Smooth muscle cell (in vitro differentiated cells): ENCODE measurements at regions not wholly inside any gene's neighbourhood (a gene's known extent, or its start where the extent isn't known, plus 50 kb on each side); places are given as distances from the start of the nearest gene placed in this dataset.

Experiments
- DNase-seq: peaks from one replicate; lab custom pipeline; 2025; ENCODE audit not compliant: unreplicated experiment; lab: John Stamatoyannopoulos, UW
- H2AFZ ChIP-seq: fragments of 200-600 bp; sonication (generic); 2 replicates; pipeline ENCODE4 v1.6.0; 2016; ENCODE audit warnings: antibody characterized with exemption, low read depth, mild to moderate bottlenecking
- H3F3A ChIP-seq: fragments of 200-600 bp; sonication (generic); 2 replicates; pipeline ENCODE4 v1.6.0; 2017; ENCODE audit warnings: antibody characterized with exemption, low read depth
- H3K27ac ChIP-seq: fragments of 200-600 bp; sonication (generic); 2 replicates; pipeline ENCODE4 v1.5.1; 2016; ENCODE audit warnings: low read depth, mild to moderate bottlenecking
- H3K27me3 ChIP-seq: fragments of 200-600 bp; sonication (generic); 2 replicates; pipeline ENCODE4 v1.6.1; 2016; ENCODE audit warnings: low read depth, mild to moderate bottlenecking
- H3K36me3 ChIP-seq: fragments of 200-600 bp; sonication (generic); 2 replicates; pipeline ENCODE4 v1.5.1; 2016; ENCODE audit warnings: low read depth
- H3K4me1 ChIP-seq: fragments of 200-600 bp; sonication (generic); 2 replicates; pipeline ENCODE4 v1.5.1; 2016; ENCODE audit warnings: low read depth
- H3K4me2 ChIP-seq: fragments of 200-600 bp; sonication (generic); 2 replicates; pipeline ENCODE4 v1.6.0; 2016; ENCODE audit warnings: mild to moderate bottlenecking
- H3K4me3 ChIP-seq: fragments of 200-600 bp; sonication (generic); 2 replicates; pipeline ENCODE4 v1.5.1; 2016; ENCODE audit warnings: mild to moderate bottlenecking
- H3K79me2 ChIP-seq: fragments of 200-600 bp; sonication (generic); 2 replicates; pipeline ENCODE4 v1.6.0; 2016; ENCODE audit warnings: low read depth, mild to moderate bottlenecking
- H3K9ac ChIP-seq: fragments of 200-600 bp; sonication (generic); 2 replicates; pipeline ENCODE4 v1.6.0; 2016; ENCODE audit warnings: low read depth
- H3K9me3 ChIP-seq: fragments of 200-600 bp; sonication (generic); replicated peaks from 2 replicates; pipeline ENCODE4 v1.5.1; 2016; ENCODE audit warnings: low read depth
- H4K20me1 ChIP-seq: fragments of 200-600 bp; sonication (generic); 2 replicates; pipeline ENCODE4 v1.6.0; 2016; ENCODE audit warnings: low read depth
- WGBS: methylation state at CpG from one replicate; pipeline ENCODE4 v1.1.7; 2016; ENCODE audit warnings: low lambda C conversion rate; 5-methylcytosine and 5-hydroxymethylcytosine counted together
- TF ChIP-seq, protein P1 (sequence below): fragments of 200-600 bp; sonication (generic); IDR thresholded peaks from 2 replicates; pipeline ENCODE4 v1.5.1; 2017; ENCODE audit warnings: borderline replicate concordance, mild to moderate bottlenecking, antibody characterized with exemption; ENCODE audit not compliant: insufficient read depth, poor library complexity, severe bottlenecking

DNA sequence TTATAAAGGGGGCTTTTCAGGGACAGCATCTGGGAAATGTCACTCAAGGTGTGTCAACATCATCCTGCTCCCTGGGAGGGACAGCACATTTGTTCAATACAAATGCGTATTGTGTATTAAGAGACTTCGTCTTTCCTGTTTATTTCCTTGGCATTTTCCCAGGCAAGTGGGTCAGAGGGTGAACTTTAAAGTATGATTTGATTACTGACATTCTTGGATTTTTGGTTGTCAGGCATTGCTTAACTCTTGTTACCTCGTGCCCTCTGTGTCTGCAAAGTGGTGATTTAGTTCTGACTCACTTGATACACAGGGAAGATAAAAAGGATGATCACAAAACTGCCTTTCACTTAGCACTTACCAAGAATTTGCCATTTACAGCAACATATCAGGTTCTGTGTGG is 292.7 kb downstream of the SUCLA2 start:
- H3K4me3 ChIP-seq, result no peak overlapping the region
- TF ChIP-seq, protein P1, sequence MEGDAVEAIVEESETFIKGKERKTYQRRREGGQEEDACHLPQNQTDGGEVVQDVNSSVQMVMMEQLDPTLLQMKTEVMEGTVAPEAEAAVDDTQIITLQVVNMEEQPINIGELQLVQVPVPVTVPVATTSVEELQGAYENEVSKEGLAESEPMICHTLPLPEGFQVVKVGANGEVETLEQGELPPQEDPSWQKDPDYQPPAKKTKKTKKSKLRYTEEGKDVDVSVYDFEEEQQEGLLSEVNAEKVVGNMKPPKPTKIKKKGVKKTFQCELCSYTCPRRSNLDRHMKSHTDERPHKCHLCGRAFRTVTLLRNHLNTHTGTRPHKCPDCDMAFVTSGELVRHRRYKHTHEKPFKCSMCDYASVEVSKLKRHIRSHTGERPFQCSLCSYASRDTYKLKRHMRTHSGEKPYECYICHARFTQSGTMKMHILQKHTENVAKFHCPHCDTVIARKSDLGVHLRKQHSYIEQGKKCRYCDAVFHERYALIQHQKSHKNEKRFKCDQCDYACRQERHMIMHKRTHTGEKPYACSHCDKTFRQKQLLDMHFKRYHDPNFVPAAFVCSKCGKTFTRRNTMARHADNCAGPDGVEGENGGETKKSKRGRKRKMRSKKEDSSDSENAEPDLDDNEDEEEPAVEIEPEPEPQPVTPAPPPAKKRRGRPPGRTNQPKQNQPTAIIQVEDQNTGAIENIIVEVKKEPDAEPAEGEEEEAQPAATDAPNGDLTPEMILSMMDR, result no peak
- H3K27ac ChIP-seq, result peak overlapping the region; percentile 54
- H3K36me3 ChIP-seq, result no peaks in the 10 kb centered on the region
- no peaks in the 10 kb centered on the region for H3K27me3 ChIP-seq
- H2AFZ ChIP-seq, result no peak overlapping the region
- H3K4me2 ChIP-seq, result peak overlapping the region; percentile 25
- 39% methylated on average over 3 of the region's 3 CpGs for WGBS
- H3K9ac ChIP-seq, result peak overlapping the region; percentile 13
- H3K4me1 ChIP-seq, result no peaks in the 10 kb centered on the region
- no peaks in the 10 kb centered on the region for H3K79me2 ChIP-seq
- no peaks in the 10 kb centered on the region for H3K9me3 ChIP-seq
- no peaks in the 10 kb centered on the region for H3F3A ChIP-seq
- no peak for DNase-seq
- H4K20me1 ChIP-seq, result no peaks in the 10 kb centered on the region

DNA sequence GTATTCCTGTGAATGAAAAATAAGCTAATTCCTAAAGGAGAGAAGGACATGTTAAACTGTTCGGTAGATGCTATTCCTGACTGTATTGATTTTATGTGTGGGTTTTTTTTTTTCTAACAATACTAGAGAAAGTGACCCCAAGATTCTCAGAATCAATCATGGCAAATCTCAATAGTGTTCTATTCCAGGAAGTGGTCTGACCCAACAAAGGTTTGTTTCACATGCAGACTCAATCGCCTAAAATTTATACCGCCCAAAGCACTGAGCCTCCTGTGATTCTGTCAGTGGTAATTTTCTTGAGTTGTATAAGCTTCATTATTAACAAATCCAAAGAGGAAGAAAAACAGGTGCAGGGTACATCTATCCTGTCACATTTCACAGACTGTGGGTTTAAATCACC is 293.7 kb downstream of the SUCLA2 start:
- no peak overlapping the region for H3K4me2 ChIP-seq
- H3K27ac ChIP-seq, result no peak overlapping the region
- H3K4me3 ChIP-seq, result no peak overlapping the region
- no peaks in the 10 kb centered on the region for H3K27me3 ChIP-seq
- TF ChIP-seq, protein P1, result no peak
- H3K4me1 ChIP-seq, result no peaks in the 10 kb centered on the region
- 94% methylated on average over 3 of the region's 3 CpGs for WGBS
- DNase-seq, result no peak
- H3K36me3 ChIP-seq, result no peaks in the 10 kb centered on the region
- no peak overlapping the region for H3K9ac ChIP-seq
- H4K20me1 ChIP-seq, result no peaks in the 10 kb centered on the region
- no peaks in the 10 kb centered on the region for H3F3A ChIP-seq
- H2AFZ ChIP-seq, result no peak overlapping the region
- H3K9me3 ChIP-seq, result no peaks in the 10 kb centered on the region
- H3K79me2 ChIP-seq, result no peaks in the 10 kb centered on the region

DNA sequence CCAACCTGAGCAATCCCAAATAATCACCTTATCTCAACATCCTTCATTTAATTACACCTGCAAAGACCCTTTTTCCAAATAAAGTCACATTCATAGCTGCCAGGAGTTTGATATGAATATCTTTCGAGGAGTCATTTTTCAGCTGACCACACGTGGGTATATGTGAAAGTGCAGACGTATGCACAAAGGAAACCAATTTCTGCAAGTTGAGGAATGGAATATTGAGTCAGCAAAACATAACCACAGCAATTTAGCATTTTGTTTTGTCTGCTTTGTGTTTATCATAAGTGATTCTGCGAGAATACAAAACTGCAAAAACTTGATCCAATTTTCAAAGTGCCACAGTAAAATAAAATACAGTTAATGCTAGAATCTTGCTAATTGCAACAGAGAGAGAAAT is 295.9 kb downstream of the SUCLA2 start:
- no peaks in the 10 kb centered on the region for H3K27me3 ChIP-seq
- no peaks in the 10 kb centered on the region for H3K36me3 ChIP-seq
- H3K4me2 ChIP-seq, result peak overlapping the region; percentile 29
- no peak overlapping the region for H2AFZ ChIP-seq
- WGBS, result 39% methylated on average over 4 of the region's 4 CpGs
- no peaks in the 10 kb centered on the region for H3K79me2 ChIP-seq
- H3K4me1 ChIP-seq, result no peaks in the 10 kb centered on the region
- TF ChIP-seq, protein P1, result no peak
- no peak overlapping the region for H3K27ac ChIP-seq
- no peaks in the 10 kb centered on the region for H3F3A ChIP-seq
- no peak overlapping the region for H3K4me3 ChIP-seq
- H3K9me3 ChIP-seq, result no peaks in the 10 kb centered on the region
- no peak overlapping the region for H3K9ac ChIP-seq
- no peaks in the 10 kb centered on the region for H4K20me1 ChIP-seq
- DNase-seq, result no peak

DNA sequence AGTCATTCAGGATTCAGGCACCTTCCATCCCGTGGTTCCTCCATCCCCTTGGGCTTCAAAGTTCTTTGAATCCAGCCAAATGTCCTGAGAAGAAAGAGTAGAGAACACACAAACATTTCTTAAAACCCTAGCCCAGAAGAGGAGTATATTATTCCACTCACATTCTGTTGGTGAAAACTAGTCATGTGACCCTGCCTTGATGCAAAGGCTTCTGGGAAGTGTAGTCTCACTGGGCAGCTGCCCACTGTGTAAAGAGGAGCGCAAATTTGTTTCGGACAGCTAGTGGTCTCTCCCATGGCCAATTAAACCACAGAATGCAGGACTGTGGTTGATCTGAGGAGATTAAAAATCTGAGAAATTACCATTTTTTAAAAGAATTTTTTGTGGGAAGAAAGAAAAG is 304.4 kb downstream of the SUCLA2 start:
- TF ChIP-seq, protein P1, result no peak
- Histone ChIP-seq H3K4me1 (no peaks in the 10 kb centered on the region), H2AFZ (no peak overlapping the region), H3K27me3 (no peaks in the 10 kb centered on the region), H3K4me2 (no peak overlapping the region), H3K36me3 (no peaks in the 10 kb centered on the region), H3K9me3 (no peaks in the 10 kb centered on the region), H3K9ac (no peak overlapping the region), H4K20me1 (no peaks in the 10 kb centered on the region), H3K79me2 (no peaks in the 10 kb centered on the region), H3F3A (no peaks in the 10 kb centered on the region), H3K4me3 (no peak overlapping the region), H3K27ac (no peak overlapping the region)
- DNase-seq, result no peak
- WGBS, result 99% methylated on average over 3 of the region's 3 CpGs
